HG03159 (cell line): ENCODE measurements at regions not wholly inside any gene's neighbourhood (a gene's known extent, or its start where the extent isn't known, plus 50 kb on each side); places are given as distances from the start of the nearest gene placed in this dataset.
"Not testable (repeated sequence)": the region's sequence is repeated elsewhere in the genome, so short reads cannot be mapped to it uniquely, and the experiment has no call there.

Source experiments
- ATAC-seq: cut with Tn5 transposase; IDR thresholded peaks from one replicate; pipeline ENCODE4 v1.9.1; 2021; ENCODE audit warnings: mild to moderate bottlenecking, moderate library complexity; ENCODE audit not compliant: unreplicated experiment

DNA sequence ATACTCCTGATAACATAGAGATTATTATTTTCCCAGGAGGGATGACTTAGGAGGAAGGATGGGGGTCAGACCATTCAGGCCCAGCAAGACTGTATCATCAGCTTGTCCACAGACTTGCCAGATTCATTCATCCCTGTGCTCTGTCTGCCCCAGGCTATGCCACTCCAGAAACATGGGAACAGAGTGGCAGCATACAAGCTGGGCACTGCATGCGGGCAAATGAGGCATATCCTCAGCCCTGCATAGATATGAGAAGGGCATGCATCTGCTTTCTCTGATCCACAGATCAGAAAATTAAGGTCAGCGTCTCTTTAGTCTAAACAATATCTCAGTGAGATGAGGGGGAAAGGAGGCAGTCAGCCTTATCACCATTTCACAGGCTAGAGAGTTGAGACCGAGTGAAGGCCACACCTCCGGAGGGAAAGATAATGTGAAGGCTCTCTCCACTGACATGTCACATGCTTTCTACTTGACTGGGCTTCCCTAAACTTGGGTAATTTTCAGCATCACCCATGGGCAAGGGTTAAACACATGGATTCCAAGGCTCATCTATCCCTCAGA lies 140.5 kb downstream of the TFAP2B start:
- ATAC-seq: no peak

DNA sequence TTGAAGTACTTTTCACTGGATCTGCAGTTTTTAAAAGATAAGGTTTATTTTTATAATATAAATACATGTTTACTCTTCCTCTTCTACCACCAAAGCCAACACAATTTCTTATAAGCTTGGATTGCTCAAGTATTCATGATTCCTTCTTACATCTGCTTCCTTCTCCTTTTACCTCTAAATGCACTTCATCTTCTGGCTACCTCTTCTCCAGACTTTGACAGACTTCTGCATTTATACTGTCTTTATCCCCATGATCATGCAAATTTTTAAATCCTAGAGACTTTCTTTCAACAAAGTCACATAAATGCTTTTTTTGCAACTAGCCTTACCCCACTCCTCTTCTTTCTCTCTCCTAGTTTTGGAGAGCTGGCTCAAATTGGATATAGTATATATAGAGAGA lies 142.9 kb downstream of the TFAP2B start:
- ATAC-seq: no peak

GRCh38 chr6:50962213-50962759 lies 143.6 kb downstream of the TFAP2B start:
- ATAC-seq: peak; percentile 30

GRCh38 chr6:50963952-50964351 lies 145.3 kb downstream of the TFAP2B start:
- no peak for ATAC-seq

DNA sequence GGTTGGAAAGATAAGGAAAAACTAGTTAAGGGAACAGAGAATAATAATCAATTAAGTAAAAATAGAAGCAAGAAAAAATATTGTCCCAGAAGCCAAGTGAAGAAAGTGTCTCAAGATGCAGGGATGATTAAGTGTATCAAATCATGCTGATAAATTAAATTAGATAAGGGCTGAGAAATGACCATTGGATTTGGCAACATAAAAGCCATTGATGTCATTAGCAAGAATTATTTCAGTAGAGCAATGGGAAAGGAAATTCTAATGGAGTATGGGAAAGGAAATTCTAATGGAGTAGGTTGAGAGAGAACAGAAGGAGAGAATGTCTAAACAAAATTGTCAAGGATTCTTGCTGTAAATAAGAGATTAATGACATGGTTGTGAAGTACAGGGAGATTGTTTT lies 146.8 kb downstream of the TFAP2B start:
- ATAC-seq: no peak

- peak; percentile 97 for ATAC-seq
Measured at GRCh38 chr6:50966532-50966931, 147.9 kb downstream of the TFAP2B start.

- ATAC-seq: peak; percentile 66
Measured at GRCh38 chr6:50966986-50967385, 148.3 kb downstream of the TFAP2B start.

- not testable (repeated sequence) for ATAC-seq
Measured at GRCh38 chr6:50968246-50968645, 149.6 kb downstream of the TFAP2B start.

- ATAC-seq: no peak
Measured at GRCh38 chr6:50970908-50971307, 152.2 kb downstream of the TFAP2B start.

- no peak for ATAC-seq
Measured at GRCh38 chr6:50973464-50973863, 154.8 kb downstream of the TFAP2B start.

DNA sequence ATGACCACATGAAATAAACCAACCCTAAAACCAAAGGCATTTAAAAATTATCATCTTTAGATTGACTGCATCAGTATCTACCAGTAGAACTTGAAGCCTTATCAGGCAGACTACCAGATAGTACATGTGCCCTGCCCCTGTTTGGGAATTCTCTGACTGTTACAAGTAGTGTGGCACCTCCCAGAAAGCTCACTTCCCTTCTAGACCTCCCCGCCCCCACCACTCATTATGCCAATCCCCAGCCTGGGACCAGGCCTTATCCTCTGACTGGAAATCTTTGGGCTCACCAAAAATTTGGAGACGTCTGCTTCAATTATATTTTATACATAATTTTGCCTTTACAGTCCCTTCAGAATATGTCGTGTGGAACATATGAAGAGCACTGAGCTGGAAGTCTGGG lies 155.6 kb downstream of the TFAP2B start:
- ATAC-seq: no peak

DNA sequence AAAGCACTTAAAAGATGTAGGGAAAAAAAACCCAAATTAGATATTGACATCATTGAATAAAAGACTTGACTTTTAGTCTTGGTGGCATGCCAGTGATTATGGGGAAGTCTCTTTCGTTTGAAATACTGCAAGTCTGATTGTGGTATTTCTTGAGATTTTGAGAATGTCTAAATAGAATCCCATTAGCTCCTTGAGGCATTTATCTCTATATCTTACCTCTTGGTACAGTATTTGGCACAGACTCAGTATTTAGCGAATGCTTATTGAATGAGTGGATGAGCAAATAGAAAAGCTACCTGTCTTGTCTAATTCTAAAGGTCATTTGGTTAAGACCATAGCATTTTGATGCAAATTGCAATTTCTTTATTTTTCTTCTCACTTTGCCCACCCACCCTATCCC lies 156.5 kb downstream of the TFAP2B start:
- ATAC-seq: no peak

DNA sequence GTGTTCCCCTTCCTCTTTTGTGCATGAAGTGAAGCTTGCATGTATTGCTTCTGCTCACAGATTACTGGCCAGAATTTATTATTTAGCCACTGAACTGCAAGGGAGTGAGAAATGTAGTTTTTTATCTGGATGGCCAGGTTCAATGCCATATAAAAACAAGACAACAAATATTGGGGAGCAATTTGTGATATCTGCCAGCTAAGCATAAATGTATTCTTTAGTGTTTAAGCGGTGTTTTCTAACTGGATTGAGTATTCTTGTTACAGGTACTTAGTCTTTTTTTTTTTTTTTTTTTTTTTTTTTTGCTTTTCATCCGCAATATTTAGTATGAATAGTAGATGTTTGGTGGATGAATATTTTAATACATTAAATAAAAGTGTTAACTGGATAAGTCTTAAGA lies 158.2 kb downstream of the TFAP2B start:
- no peak for ATAC-seq

DNA sequence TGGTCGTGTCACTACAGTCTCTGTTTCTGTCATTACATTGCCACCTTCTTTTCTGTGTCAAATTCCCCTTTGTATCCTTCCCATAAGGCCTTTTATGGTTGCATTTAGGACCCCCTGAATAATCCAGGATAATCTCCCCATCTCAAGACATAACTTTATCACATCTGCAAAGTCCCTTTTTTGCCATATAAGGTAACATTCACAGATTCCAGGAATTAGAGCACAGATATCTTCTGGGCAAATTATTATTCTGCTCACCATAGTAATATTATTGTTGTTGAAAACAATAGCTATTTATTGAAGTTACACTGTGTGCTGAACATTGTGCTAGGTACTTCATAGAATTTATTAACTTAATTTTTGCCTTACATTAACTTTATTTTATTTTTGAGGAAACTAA lies 159.1 kb downstream of the TFAP2B start:
- no peak for ATAC-seq

DNA sequence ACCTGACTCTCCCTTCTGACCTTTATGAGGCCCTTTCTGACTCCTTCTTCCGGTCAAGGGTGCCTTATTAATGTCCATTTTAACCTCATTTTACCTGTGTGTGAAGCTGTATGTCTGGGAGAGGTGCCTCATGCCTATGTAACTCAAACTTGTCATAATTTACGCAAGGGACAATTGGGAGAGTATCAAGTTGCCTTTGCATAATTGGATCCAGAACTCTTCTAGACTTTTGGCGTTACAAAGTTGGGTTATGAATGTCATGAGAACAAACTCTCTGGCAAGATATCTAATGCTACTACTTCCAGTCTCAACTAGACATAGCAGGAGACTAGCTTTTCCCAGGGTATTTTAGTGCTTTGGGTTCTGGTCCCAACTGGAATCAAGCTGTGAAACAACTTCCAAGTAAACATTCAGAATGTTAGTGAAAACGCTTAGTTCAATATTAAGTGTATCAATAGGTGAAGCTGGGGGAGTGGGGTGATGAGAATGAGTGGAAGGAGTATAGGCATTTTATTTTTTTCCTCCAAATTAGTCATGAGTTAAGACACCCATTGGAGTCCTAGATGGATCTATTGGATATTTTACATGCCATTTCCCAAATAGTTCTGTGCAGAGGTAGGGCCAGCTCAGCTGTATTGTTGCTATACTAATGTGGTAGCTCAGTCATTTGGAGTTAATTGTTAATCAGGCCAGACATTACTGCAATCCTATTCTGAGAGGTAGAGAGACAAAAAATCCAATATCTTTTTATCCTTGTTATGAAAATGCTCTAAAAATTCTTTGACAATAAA lies 159.9 kb downstream of the TFAP2B start:
- ATAC-seq: no peak

DNA sequence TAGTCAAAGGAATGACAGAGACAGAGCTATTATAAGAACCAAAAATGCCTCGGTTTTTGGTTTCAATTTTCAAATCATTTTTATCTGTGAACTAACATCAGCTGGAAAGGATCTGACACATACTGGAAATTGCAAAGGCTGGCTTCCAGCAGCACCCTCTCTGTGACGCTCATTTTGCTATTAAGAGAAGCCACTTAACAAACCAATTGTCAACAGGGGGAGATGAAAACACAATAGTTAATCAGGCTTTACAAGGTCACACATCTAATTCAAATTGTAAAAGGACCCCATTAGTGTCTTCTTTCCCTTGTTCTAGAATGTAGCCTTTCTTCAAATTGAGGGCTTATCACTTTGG lies 160.5 kb downstream of the TFAP2B start:
- no peak for ATAC-seq

- ATAC-seq: no peak
Measured at GRCh38 chr6:50984135-50984534, 165.5 kb downstream of the TFAP2B start.

DNA sequence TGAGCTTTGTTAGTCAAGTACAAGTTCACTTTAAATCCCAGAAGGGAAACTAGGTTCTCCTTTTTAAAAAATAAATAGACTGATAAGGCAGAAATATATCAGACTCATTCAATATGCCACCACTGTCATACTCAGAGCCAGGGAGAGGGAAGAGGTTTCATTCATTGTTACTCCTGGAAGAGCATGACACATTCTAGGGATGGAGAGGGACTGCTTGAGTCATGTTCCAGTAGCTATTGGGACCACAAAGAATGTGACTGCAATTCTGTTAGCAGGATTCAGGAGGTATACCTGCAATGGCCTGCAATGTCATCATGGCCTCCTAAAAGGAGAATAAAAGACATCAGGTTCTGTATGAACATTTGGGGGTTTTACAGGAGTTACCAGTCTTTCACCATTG lies 167.6 kb downstream of the TFAP2B start:
- ATAC-seq: no peak

DNA sequence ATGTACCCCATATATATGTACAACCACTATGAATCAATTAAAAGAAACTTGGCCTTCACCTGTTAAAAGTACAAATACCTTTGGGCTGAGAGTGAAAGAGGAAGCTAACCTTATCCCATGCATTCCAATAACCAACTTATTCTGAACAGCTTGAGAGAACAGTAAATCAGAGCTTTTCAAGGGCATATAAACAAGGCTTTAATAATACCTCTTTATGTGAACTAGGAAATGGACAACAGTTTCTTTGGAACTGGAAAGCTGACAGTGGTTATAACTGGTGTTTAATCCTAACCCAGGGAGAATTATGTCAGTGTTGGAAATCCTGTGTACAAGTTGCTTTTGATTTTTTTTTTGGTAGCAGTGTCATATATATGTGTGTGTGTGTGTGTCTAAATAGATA lies 170.5 kb downstream of the TFAP2B start:
- no peak for ATAC-seq

DNA sequence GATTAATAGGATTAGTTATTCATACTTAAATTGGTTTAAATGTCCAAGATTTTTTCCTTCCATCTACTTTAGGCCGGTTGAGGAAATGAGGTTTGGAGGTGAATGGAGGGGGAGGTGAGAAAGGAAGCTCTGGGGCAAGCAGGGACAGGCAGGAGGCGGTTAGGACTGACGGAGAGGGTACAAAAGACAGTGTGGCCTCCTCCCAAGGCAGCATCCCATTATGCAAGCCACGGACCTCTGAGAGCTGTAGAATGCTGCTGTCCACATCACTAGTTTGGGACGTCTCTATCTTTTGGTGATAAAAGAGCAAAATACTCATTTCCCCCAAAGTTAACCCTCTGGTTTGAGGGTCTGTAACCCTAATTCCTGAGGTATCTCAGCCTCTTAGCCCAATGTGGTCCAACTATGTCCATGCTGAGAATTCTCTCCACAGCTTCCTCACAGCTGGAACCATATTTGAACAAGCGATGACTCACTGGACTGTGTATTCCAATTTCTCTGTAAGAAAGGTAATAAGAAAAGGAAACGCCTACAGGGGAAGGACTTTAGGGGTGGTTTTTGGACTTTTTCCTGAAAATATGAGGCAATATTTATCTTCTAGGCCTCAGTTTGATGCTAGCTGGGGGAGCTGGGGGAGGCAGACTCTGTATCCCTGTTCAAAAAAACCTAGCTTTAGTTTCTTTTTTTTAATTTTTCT lies 172.2 kb downstream of the TFAP2B start:
- no peak for ATAC-seq

DNA sequence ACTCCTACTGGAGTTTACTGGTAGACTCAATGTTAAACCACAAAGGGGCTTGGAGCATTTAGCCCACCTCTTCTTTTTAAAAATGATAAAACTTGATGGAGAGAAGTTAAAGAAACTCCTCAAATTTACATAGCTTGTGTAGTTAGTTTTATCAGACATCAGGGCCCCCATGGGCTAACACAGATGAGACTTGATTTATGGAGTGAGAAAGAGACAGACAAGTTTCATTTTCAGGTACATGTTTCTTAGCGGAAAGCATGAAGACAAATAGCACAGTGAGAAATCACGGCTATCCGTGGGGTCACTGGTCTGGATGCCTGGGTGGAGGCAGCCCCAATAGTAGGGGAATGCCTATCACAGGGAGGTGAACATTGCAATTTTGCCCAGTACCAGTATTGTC lies 173.6 kb downstream of the TFAP2B start:
- no peak for ATAC-seq
